GM19438 (cell line): ENCODE measurements at regions not wholly inside any gene's neighbourhood (a gene's known extent, or its start where the extent isn't known, plus 50 kb on each side); places are given as distances from the start of the nearest gene placed in this dataset.
"Not testable (repeated sequence)": the region's sequence is repeated elsewhere in the genome, so short reads cannot be mapped to it uniquely, and the experiment has no call there.

Experiments used
- ATAC-seq: cut with Tn5 transposase; IDR thresholded peaks from one replicate; pipeline ENCODE4 v1.9.1; 2021; ENCODE audit warnings: low read depth; ENCODE audit not compliant: unreplicated experiment

GRCh38 chrX:63470506-63470905, 119.4 kb upstream of the SPIN4 start:
- ATAC-seq: no peak

- ATAC-seq: no peak
Measured at GRCh38 chrX:63466690-63467089, 115.6 kb upstream of the SPIN4 start.

GRCh38 chrX:63458981-63459380, 107.8 kb upstream of the SPIN4 start:
- no peak for ATAC-seq

- no peak for ATAC-seq
Measured at GRCh38 chrX:63453571-63453970, 102.4 kb upstream of the SPIN4 start.

DNA sequence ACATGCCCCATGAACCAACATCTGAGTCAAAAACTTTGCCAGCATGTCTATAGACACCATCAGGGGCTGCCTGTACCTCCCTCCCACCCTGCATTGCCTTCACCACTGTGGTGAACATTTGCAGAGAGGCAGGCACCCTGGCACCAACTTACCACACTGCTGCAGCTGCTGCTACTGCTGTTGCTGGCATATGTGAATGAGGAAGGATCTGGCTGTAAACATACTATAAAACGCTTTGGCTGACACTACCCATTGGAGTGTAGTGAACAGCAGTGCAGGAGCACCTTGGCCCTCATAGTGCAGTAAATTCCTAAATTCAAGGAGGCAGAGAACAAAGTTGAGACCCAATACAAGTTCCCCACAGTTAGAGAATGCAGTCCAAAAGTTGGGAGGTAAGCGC, 90.6 kb upstream of the SPIN4 start:
- no peak for ATAC-seq

DNA sequence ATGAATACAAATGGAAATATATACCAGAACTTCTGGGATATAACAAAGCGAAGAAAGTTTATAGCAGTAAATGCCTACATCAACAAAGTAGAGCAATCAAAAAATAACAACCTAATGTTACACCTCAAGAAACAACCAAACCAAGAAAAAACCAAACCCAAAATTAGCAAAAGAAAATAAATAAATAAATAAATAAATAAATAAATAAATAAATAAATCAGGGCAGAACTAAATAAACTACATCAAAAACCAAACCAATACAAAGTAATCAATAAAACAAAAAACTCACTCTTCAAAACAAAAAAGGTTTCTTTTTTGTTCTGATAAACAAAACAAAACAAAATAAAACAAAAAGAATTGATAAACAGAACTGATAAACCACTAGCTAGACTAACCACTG, 88.4 kb upstream of the SPIN4 start:
- no peak for ATAC-seq

DNA sequence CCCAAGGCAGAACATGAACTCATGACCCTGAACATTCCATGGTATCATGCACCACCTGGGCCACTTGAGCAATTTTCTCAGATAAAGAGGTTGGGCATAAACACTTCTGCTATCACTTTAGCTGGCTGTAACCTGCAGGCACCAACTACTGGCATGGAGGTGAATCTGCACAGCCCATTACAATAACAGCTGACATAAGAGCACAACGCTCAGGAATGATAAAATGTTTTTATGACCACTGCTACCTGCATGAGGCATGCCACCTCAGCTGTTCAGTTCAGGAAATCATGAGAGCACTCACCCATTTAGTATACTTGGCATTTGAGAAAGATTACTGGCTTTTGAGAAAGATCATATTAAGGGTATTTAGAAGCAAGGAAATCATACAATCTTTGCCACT, 85.7 kb upstream of the SPIN4 start:
- no peak for ATAC-seq

DNA sequence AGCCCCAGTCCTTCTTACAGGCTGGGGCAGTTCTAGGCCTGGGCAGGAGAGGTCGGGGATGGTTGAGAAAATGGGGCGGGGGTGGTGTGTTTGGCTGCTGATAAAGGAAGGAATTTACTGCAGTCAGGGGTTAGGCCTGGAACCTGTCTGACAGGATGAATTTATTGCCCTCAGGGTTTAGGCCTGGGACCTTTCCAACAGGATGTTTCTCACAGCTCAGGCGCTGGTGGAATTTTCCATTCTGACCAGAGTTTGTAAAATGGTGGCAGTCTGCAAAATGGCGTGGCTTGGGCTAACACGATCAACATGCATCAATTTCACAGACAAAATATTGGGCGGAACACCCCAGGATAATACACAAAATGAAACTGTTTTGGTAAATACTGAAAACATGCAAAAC, 83.5 kb upstream of the SPIN4 start:
- ATAC-seq: no peak

GRCh38 chrX:63434206-63434605, 83.1 kb upstream of the SPIN4 start:
- ATAC-seq: no peak

GRCh38 chrX:63430026-63430425, 78.9 kb upstream of the SPIN4 start:
- ATAC-seq: no peak

GRCh38 chrX:63428348-63428747, 77.2 kb upstream of the SPIN4 start:
- no peak for ATAC-seq

DNA sequence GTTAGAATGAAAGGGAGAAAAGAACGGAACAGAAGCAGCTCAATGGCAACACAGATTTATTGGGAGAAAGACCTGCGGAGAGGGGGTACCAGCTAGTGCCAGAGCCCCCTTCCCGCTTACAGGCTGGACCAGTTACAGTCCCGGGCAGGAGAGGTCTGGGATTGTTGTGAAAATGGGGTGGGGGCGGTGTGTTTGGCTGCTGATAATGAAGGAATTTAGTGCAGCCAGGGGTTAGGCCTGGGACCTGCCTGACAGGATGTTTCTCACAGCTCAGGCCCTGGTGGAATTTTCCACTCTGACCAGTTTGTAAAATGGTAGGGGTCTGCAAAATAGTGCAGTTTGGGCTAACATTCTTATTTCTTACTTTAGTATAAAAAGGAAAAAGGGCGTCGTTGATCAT, 75.4 kb upstream of the SPIN4 start:
- no peak for ATAC-seq

GRCh38 chrX:63424063-63424462, 72.9 kb upstream of the SPIN4 start:
- no peak for ATAC-seq

DNA sequence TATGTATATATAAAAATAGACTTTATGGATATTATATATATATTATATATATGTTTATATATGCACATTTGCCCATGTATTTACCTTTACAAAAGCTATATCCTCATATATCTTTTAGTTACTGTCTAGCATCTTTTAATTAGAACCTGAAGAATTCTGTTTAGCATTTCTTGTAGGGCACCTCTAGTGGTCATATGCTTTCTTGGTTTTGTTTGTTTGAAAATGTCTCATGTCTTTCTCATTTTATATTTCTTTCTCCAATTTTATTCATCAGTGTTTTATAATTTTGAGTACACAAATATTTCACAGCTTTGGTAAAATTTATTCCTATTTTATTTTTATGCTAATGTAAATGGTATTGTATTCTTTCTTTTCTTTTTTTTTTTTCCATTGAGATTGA, 70.3 kb upstream of the SPIN4 start:
- ATAC-seq: no peak

DNA sequence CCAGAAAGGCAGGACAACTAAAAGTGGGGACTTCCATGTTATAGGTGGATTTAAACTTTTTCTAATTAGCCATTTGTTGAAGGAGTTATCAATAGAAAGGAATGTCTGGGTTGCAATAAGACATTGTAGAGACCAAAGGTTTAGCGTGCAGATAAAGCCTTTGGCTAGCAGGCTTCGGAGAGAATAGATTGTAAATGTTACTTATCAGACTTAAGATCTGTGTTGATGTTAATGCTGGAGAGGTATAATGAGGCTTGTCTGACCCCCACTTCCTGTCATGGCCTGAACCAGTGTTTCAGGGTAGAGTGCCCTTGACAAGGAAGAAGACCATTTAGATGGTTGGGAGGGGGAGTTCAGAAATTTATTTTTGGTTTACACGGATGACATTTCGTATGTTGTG, 67.1 kb upstream of the SPIN4 start:
- ATAC-seq: no peak

DNA sequence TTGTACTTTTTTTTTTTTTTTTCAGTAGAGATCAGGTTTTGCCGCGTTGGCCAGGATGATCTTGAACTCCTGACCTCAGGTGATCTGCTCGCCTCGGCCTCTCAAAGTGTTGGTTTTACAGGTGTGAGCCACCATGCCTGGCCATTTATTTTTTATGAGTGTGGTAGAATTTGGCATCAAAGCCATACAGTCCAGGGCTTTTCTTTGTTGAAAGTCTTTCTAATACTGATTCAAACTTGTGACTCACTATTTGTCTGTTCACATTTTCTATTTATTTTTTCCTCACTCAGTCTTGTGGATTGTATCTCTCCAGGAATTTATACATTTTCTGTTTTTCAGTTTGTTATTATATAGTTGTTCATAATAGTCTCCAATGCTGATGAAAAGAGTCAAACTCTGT, 66.5 kb upstream of the SPIN4 start:
- no peak for ATAC-seq

- not testable (repeated sequence) for ATAC-seq
Measured at GRCh38 chrX:63409934-63410333, 58.8 kb upstream of the SPIN4 start.

DNA sequence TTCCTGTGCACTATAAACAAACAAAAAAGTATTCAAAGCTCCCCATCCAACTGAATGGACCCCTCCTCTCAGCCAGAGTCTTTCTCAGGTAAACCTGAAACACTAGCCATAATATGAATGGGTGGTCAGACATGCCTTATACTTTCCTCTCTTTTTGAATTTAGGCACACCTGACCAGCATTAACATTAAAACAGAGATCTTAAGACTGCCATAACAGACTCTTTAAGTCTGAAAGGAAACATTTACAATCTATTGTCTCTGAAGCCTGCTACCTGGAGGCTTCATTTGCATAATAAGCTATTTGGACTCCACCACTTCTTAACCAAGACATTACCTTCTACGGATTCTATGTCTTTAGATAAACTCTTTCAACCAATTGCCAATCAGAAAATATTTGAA, 56.9 kb upstream of the SPIN4 start:
- ATAC-seq: no peak

DNA sequence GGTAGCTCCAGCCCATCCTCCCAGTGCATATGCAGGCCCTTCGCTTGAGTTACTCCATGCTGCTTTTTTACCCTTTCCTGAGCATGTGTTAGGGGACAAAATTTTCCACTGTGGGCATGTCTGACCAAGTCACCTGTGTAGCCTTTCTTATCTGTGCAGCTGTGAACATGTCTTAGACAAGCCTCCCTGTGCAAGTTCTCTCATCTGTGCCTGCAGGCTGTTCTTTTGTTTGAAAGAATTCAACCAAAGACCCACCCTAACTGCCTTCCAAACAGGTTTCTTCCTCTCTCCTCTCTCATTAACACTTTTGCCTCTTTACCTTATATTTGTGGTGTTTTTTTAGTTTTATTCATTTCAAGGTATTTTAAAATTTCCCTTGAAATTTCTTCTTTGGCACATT, 53.2 kb upstream of the SPIN4 start:
- ATAC-seq: no peak

GRCh38 chrX:63402106-63402505, 51.0 kb upstream of the SPIN4 start:
- no peak for ATAC-seq
